ENCODE measurements at regions not wholly inside any gene's neighbourhood (a gene's known extent, or its start where the extent isn't known, plus 50 kb on each side); places are given as distances from the start of the nearest gene placed in this dataset.
A peak's percentile ranks its signal among the peaks of the same experiment; 100 is the strongest.

DNA sequence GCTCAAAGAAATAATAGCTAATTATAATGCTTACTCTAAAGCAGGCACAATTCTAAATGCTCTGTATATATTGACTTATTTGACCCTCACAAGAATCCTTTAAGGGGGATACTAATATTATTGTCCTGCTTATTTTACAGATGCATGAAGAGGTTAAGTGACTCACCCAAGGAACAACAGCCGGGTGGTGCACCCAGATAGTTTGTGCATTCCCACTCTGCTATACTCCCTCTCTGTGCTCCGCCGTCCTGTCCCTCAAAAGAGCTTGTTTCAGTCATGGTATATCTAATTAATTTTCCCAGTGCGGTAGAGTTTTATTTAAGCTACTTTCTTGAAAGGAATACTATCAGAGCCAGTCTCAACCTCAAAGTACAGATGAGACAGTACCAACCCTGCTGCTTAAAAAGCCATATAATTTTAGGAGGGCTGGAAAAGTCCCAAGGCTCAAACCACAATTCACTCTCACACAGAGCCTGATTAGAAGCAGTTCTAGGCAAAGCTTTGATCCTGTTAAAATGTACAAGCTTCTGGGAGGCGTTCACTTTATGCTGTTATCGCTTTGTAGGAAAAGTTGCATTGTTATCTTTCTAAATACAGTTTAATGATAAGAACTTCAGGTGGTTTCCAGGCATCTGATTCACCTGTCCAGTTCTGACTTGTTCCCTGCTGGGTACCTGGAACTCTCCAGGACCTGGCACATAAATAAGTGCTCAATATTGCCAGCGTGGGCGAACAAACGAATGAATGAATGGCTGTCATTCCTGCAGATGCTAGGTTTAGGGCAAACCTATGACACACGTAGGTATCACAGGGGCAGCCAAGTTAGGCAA lies 261.5 kb upstream of the KLF14 start:
- ATAC-seq (peak; percentile 40), DNase-seq (no peak)
- peak overlapping the region; percentile 35 to 56 for H3K27ac Mint-ChIP-seq
- H3K4me3 Mint-ChIP-seq: peak overlapping the region; percentile 12 to 13
- H3K27me3 Mint-ChIP-seq: no peaks in the 10 kb centered on the region
- no peaks in the 10 kb centered on the region for H3K9me3 Mint-ChIP-seq
- peaks cover 84% of the 10 kb centered on the region for H3K4me1 Mint-ChIP-seq

DNA sequence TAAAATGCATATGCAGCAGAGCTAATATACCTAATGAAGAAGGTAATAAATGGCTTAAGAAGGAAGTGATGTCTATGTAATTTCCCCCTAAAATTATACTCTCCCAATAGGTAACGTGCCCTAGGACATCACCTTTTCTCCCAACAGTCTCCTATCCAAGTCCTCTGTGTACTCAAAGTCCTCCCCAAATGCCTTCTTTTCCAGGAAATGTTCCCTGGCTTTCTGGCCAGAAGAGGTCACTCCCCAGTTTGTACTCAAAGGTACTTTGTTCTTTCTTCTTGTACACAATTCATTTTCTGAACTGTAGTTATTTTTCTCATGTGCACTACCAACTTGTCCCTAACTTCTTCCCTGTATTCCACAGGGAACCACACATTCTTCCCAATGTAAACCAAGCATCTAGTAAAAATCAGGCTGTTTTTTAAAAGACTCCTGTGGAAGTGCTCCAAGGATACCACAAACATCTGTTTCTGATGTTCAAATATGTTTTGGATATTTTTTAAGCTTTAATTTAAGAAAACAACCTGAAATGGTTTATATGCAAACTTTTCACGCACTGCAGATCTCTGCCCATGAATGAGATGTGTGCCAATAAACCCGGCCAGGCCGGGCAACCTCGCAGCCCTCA lies 262.3 kb upstream of the KLF14 start:
- Mint-ChIP-seq H3K4me1 (peaks cover 79% of the 10 kb centered on the region), H3K4me3 (peak overlapping the region; percentile 65 to 73), H3K9me3 (no peaks in the 10 kb centered on the region), H3K27me3 (no peaks in the 10 kb centered on the region), H3K27ac (peak overlapping the region in 1 of 2 donors; percentile 92)
- DNase-seq (no peak), ATAC-seq (no peak)

DNA sequence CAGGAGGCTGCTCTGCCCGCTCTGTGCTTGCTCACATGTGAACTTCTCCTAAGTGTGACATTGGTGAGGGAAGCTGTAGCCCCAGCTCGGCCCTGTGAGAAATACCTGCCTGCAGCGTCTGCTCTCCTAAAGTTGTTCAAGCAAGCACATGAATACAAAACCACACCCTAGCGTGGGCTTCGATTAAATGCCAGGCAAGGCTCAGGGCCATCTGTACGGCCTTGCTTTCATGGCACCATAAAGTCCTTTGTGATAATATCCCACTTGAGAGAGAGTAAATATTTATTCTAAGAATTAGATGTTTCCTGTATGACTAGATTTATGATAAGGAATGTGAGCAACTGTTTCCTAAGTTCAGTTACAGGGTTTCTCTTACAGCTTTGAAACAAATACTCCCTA lies 262.8 kb upstream of the KLF14 start:
- peaks cover 74% of the 10 kb centered on the region for H3K4me1 Mint-ChIP-seq
- ATAC-seq (peak; percentile 64), DNase-seq (no peak)
- peak overlapping the region in 1 of 2 donors; percentile 92 for H3K27ac Mint-ChIP-seq
- peak overlapping the region; percentile 65 to 73 for H3K4me3 Mint-ChIP-seq
- no peaks in the 10 kb centered on the region for H3K27me3 Mint-ChIP-seq
- no peaks in the 10 kb centered on the region for H3K9me3 Mint-ChIP-seq

DNA sequence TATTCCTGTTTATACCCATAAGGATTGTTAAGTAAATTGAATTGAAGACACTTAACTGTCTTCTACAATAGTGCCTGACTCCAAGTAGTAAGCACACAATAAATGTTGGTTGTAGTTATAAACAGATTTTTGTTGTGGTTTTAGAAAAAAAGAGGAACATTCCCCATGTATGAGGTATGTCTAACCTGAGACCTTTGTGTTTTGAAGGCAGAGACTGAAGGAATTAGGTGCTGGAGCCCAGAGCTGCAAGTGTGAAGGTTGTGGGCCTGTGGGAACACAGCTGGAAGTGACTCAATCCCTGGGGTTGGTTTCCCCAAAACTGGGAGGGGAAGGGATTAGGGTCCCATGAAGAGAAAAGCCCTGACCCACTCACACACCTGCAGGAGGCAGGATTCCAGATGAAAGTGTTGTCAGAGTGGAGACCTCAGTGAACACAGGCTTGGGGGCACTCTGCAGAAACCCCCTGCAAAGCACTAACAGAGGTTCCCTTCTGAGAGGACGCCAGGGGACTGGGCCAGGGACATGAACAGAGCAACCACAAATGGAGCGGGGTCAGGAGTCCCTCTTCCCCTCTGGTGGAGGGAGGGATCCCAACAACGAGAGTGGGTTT lies 265.1 kb upstream of the KLF14 start:
- no peaks in the 10 kb centered on the region for H3K27me3 Mint-ChIP-seq
- ATAC-seq: no peak
- DNase-seq: no peak
- peaks cover 64% of the 10 kb centered on the region for H3K4me1 Mint-ChIP-seq
- H3K9me3 Mint-ChIP-seq: peaks cover 11 to 13% of the 10 kb centered on the region in 2 donors
- peak overlapping the region; percentile 12 to 88 for H3K27ac Mint-ChIP-seq
- peak overlapping the region; percentile 42 to 64 for H3K4me3 Mint-ChIP-seq

DNA sequence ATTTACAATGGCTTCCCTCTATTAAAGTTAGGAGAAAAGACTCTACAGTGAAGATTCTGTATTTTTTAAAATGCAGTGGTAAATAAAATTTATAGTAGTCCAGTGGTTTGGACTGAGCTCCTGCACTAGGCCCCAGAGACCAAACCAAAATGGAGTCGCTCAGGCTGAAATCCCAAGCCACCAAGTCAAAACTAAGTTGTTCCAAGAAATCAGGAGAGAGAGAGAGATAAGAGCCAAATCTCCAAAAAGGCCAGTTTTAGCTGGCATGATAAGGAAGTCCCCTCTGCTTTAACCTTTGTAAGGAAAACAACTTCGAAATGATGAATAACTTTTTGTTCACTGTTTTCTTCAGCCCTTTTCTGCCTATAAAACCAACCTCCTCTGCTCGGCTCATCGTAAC lies 265.9 kb upstream of the KLF14 start:
- H3K27me3 Mint-ChIP-seq: no peaks in the 10 kb centered on the region
- H3K9me3 Mint-ChIP-seq: peaks cover 14 to 21% of the 10 kb centered on the region in 2 donors
- no peak overlapping the region for H3K4me3 Mint-ChIP-seq
- peak overlapping the region; percentile 65 to 75 for H3K27ac Mint-ChIP-seq
- DNase-seq: no peak
- H3K4me1 Mint-ChIP-seq: peaks cover 64% of the 10 kb centered on the region
- no peak for ATAC-seq

DNA sequence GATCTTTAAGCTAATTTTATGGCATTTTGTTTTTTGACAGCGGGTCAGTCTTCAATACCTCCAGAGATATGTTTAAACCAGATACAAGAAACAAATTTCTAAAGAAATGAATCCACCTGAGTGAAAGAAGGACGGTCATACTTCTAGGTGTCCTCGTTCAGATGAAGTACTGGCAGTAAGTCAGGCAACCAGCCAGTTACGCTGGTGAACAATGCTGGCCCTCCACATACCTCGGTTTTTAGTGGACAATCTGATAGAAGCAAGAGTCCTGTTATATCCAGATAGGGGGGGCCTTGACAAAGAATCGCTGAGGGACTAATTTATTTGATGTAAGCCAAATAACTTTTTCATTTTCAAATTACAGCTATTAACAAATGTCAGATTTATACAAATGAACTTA lies 266.4 kb upstream of the KLF14 start:
- no peak overlapping the region for H3K27ac Mint-ChIP-seq
- no peaks in the 10 kb centered on the region for H3K27me3 Mint-ChIP-seq
- H3K9me3 Mint-ChIP-seq: peaks cover 19 to 24% of the 10 kb centered on the region in 2 donors
- ATAC-seq: no peak
- no peak for DNase-seq
- H3K4me3 Mint-ChIP-seq: no peak overlapping the region
- peaks cover 64% of the 10 kb centered on the region for H3K4me1 Mint-ChIP-seq

DNA sequence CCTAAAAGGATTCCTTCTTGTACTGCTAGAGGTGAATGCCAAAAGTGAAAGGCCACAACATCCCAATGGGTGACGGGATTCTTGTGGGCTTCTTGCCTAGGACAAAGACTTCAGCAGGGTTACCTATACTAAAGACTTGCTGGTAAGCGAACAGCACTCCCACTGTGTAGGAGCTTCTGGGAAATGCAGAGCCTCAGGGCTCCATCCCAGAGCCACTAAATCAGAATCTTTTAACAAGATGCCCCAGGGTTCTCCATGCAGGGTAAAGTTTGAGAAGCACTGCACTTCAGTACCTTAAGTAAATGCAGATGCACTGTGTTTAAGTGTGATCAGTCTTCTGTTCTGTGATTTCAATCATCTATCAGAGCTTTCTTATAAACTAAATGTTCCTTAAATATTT lies 266.9 kb upstream of the KLF14 start:
- no peak for ATAC-seq
- Mint-ChIP-seq H3K4me1 (peaks cover 62% of the 10 kb centered on the region), H3K9me3 (peaks cover 21 to 26% of the 10 kb centered on the region in 2 donors), H3K4me3 (no peak overlapping the region), H3K27me3 (no peaks in the 10 kb centered on the region), H3K27ac (no peak overlapping the region)
- DNase-seq: no peak

DNA sequence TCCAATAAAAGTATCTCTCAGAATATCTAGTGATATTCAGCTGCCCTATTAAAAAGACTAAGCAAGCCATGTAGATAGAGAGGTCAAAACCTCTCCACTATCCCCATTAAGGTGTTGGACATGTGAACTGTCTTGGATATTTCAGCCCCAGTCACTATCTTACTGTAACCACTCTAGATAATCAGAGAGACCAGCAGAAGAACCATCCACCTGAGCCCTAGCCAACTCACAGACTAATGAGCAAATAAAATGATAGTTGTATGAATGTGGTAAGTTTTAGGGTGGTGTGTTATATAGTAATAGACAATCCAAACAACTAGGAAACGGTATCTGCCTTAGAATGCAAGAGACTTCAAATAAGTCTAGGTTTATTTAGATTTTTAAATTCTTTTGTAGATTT lies 268.6 kb upstream of the KLF14 start:
- Mint-ChIP-seq H3K4me1 (peaks cover 61% of the 10 kb centered on the region), H3K27me3 (no peaks in the 10 kb centered on the region), H3K27ac (no peak overlapping the region), H3K9me3 (peaks cover 21 to 26% of the 10 kb centered on the region in 2 donors), H3K4me3 (no peak overlapping the region)
- DNase-seq: no peak
- ATAC-seq: no peak

DNA sequence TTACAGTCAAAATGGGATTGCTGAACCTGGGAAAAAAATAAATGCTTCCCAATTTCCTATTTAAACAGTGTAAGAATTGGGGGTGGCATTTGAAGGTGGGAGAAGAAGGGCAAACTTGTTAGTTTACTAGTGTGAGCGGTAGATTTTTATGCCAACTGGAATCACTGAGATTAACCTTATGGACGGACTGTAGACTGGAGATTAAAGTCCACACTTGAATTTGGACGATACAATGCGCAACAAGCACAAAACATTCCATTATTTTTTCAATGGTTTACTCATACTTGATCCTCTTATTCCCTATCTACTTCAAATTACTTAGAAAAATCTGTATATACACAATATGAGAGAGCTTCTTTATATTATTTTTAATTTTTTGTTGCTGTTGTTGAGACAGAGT lies 269.6 kb upstream of the KLF14 start:
- ATAC-seq (no peak), DNase-seq (no peak)
- Mint-ChIP-seq H3K27me3 (no peaks in the 10 kb centered on the region), H3K4me3 (no peak overlapping the region), H3K9me3 (peaks cover 21 to 26% of the 10 kb centered on the region in 2 donors), H3K4me1 (peaks cover 61% of the 10 kb centered on the region), H3K27ac (no peak overlapping the region)

DNA sequence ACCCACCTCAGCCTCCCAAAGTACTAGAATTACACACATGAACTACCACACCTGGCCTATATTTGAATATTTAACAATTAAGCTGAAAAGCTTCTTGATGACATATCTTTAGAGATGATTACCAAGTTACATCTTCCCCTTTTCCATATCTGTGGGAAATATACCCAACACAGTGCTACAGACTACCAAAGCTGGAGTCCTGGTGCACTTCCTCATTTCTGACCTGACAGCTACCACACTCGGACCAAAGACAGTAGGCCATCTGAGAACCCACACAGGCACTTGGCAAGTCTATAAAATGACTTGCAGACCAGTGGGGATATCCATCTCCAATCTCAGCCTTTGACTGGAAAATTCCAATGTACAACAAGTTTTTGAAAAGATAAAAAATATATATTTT lies 270.4 kb upstream of the KLF14 start:
- H3K4me1 Mint-ChIP-seq: peaks cover 61% of the 10 kb centered on the region
- H3K4me3 Mint-ChIP-seq: no peak overlapping the region
- DNase-seq (no peak), ATAC-seq (no peak)
- H3K27ac Mint-ChIP-seq: no peak overlapping the region
- peaks cover 21 to 26% of the 10 kb centered on the region in 2 donors for H3K9me3 Mint-ChIP-seq
- H3K27me3 Mint-ChIP-seq: no peaks in the 10 kb centered on the region

DNA sequence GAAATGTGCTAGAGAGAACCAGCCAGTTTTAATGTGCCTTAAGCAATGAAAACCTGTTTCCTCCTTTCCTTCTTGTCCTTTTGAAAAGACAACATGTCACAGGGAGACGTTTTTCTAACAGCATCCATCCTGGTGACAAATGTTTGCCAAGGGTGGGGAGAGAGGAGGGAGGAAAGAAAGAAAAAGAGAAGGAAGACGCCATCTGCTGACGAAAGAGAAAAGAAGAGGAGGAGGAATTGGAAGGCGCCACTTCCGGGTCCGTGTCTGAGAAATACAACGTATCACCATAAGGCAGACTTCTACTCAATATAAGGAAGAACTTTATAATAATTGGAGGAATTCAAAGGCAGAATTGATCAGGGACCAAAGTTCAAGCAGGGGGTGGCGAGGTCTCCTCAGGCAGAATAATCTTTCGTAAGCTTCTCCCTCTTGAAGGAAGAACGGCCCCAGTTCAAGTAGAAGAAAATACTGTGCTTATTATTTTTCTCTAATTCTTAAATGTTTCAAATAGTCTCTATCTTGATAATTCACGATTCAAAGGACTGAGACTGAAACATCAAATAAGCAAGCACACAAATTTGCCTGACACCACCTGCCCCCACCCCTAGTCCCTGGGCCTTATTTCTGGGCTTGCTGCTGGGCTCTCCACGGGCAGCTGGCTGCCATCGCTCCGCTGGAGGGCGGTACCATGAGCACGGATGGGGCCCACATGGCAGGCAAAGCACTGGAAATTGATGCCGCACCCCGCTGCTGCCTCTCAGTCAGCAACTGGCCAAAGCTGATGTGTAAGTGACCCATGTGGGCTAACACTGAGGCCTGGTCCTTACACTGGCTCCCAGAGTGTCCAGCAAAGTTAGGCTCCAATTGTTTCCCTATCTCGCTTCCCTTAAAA lies 273.7 kb upstream of the KLF14 start:
- Mint-ChIP-seq H3K4me1 (peaks cover 84% of the 10 kb centered on the region), H3K4me3 (peak overlapping the region; percentile 79 to 85), H3K9me3 (peaks cover 19 to 22% of the 10 kb centered on the region in 2 donors), H3K27ac (peak overlapping the region; percentile 93 to 97), H3K27me3 (no peaks in the 10 kb centered on the region)
- peak; percentile 25 for ATAC-seq
- DNase-seq: no peak

DNA sequence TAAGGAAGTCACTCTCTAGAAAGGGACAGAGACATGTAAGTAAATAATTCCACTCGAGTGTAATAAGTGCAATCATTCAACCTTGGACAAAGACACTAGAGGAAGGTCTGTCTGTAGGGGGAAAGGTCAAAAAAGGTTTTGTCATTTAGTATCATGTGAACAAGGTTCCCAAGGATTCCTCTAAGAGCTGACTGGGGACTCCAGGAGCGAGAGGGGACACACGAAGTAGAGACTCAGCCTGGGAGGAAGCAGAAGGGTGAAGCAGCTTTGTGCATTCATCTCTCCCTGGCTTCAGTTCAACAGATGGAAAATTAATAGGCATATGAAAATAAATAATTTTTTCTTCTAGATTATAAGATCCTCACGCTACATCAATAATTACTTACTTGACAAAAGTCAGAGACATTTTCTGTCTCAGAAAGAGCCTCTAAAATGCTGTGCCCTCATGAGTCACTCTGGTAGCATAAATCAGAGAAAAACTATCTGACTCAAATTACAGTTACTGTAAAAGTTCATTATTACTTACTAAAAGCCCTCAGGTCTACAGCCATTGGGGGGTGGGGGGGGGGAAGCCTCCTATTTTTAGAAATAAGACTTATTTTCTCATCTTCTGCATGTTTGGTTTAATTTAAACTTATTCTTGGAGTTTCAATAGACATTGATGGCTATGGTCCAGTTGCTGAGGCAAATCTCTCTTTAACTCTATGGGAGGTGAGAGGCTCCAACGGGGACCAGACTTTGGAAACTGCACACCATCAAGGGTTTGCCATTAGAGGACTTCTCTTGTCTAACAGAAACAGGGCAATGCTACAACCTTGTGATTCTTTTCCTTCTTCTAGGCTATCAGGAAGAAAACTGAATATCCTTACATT lies 275.1 kb upstream of the KLF14 start:
- Mint-ChIP-seq H3K4me3 (peak overlapping the region; percentile 65 to 79), H3K4me1 (peaks cover 97% of the 10 kb centered on the region), H3K27ac (peak overlapping the region; percentile 76 to 84), H3K27me3 (no peaks in the 10 kb centered on the region), H3K9me3 (peaks cover 10 to 12% of the 10 kb centered on the region in 2 donors)
- DNase-seq: no peak
- ATAC-seq: peak; percentile 81

DNA sequence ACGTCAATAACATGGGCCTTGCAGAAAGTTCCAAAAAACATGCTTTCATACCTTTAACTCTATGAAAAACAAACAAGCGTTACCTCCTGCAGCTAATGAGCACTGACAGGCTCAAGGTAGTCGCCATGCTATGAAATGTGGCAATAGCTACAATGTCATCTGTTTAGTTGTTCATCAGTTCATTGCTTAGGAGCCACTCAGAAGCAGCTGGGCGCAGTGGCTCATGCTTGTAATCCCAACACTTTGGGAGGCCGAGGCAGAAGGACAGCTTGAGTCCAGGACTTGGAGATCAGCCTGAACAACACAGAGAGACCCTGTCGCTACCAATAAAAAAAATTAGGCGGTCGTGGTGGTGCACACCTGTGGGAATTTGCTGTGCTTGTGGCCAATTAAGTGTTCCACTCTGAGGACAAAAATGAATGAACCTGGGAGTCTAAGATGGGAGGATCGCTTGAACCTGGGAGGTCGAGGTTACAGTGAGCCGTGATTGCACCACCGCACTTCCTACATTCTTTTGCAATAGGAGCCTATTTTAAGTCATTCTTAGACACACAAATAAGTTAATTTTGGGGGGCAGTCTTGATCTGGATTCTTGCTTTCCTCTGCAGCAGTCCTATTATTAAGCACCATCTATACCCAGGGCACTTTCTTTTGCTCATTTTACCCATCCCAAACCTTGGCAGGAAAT lies 276.2 kb upstream of the KLF14 start:
- Mint-ChIP-seq H3K4me1 (peaks cover 94% of the 10 kb centered on the region), H3K4me3 (peak overlapping the region; percentile 65 to 79), H3K27ac (peak overlapping the region; percentile 92 to 98), H3K9me3 (peaks cover 4% of the 10 kb centered on the region in 2 donors), H3K27me3 (no peaks in the 10 kb centered on the region)
- ATAC-seq (no peak), DNase-seq (no peak)
